Upper lobe of left lung (tissue), 6 donors: ENCODE measurements at regions not wholly inside any gene's neighbourhood (a gene's known extent, or its start where the extent isn't known, plus 50 kb on each side); places are given as distances from the start of the nearest gene placed in this dataset.

Experiments used
- ATAC-seq, 2 donors: fragments of 200-7000 bp; cut with Tn5 transposase; one replicate each; pipeline ENCODE4 v1.9.1; 2022; ENCODE audit warnings: mild to moderate bottlenecking in 2 of 2, moderate library complexity in 2 of 2; ENCODE audit not compliant: low FRiP score in 2 of 2
- DNase-seq, 2 donors: peaks; one replicate each; pipeline ENCODE4 v3.0.0-alpha.2; 2019 to 2020
- H3K27ac ChIP-seq, 4 donors: fragments of 200-600 bp; sonication (generic); one replicate each; pipeline ENCODE4 v1.5.1; 2016 to 2019
- H3K27me3 ChIP-seq, 4 donors: fragments of 200-600 bp; sonication (generic); one replicate each; pipeline ENCODE4 v1.5.1; 2017 to 2019
- H3K36me3 ChIP-seq, 4 donors: fragments of 200-600 bp; sonication (generic); one replicate each; pipeline ENCODE4 v1.5.1; 2016 to 2019
- H3K4me1 ChIP-seq, 4 donors: fragments of 200-600 bp; sonication (generic); one replicate each; pipeline ENCODE4 v1.5.1; 2018 to 2019
- H3K4me3 ChIP-seq, 4 donors: fragments of 200-600 bp; sonication (generic); one replicate each; pipeline ENCODE4 v1.5.1; 2017 to 2019; ENCODE audit warnings: mild to moderate bottlenecking in 2 of 4, moderate library complexity in 1 of 4
- H3K9me3 ChIP-seq, 4 donors: fragments of 200-600 bp; sonication (generic); one replicate each; pipeline ENCODE4 v1.5.1; 2018 to 2019
- EP300 ChIP-seq, 4 donors: sonication (generic); formaldehyde crosslinking; IDR thresholded peaks; one replicate each; pipeline ENCODE4 v1.5.1; 2017; ENCODE audit warnings: antibody characterized with exemption in 4 of 4, control low read depth in 2 of 4
- POLR2A ChIP-seq, 4 donors: fragments of 450-650 bp; IDR thresholded peaks; one replicate each; pipeline ENCODE4 v1.5.1; 2016 to 2017; ENCODE audit warnings: antibody characterized with exemption in 4 of 4, mild to moderate bottlenecking in 2 of 4
- POLR2AphosphoS5 ChIP-seq, 2 donors: sonication (generic); formaldehyde crosslinking; IDR thresholded peaks; one replicate each; pipeline ENCODE4 v1.5.1; 2017; ENCODE audit warnings: antibody characterized with exemption in 2 of 2
- WGBS, 2 donors: methylation state at CpG; one replicate each; pipeline ENCODE4 v1.1.5; 2017 to 2018; 5-methylcytosine and 5-hydroxymethylcytosine counted together
- TF ChIP-seq, protein P1 (sequence below), 6 experiments: fragments of 450-650 bp in 4 of 6; fragments of 200-600 bp in 2 of 6; sonication (generic) in 2 of 6; IDR thresholded peaks; one replicate each; pipeline ENCODE4 v1.5.1; 2016 to 2019; ENCODE audit warnings: antibody characterized with exemption in 6 of 6
- donor health status: DM: no; HTN: no; CAD: no; lungs with moderate emphysema.
- donor health status: DM: no; HTN: yes; CAD: no; lungs with severe emphysema.

DNA sequence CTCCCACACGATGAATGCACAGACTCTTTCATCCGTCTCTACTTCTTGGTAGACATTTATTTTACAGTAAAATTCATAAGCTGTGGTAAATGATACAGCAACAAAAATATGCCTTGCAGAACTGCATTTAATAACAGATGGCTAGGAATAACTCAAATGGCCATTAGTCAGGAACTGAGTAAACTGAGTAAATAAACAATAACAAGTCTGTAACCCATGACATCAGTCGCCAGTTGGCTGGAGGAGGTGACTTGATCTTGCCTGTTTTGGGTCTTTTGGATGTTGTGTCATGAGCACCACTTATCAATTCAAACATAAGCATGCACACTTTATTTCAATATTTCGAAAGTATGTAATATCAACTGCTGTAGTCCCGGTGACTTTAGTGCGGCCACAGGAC, 632.6 kb upstream of the ARGLU1 start:
- Histone ChIP-seq H3K27ac (no peak overlapping the region), H3K4me1 (peaks cover 4 to 10% (median 7%) of the 10 kb centered on the region in 4 donors), H3K27me3 (no peaks in the 10 kb centered on the region), H3K4me3 (no peak overlapping the region), H3K9me3 (no peaks in the 10 kb centered on the region), H3K36me3 (no peaks in the 10 kb centered on the region)
- TF ChIP-seq POLR2A (IDR thresholded peaks at IDR 0.05) (no peak), POLR2AphosphoS5 (IDR thresholded peaks at IDR 0.05) (no peak), EP300 (IDR thresholded peaks at IDR 0.05) (no peak)
- TF ChIP-seq, protein P1, sequence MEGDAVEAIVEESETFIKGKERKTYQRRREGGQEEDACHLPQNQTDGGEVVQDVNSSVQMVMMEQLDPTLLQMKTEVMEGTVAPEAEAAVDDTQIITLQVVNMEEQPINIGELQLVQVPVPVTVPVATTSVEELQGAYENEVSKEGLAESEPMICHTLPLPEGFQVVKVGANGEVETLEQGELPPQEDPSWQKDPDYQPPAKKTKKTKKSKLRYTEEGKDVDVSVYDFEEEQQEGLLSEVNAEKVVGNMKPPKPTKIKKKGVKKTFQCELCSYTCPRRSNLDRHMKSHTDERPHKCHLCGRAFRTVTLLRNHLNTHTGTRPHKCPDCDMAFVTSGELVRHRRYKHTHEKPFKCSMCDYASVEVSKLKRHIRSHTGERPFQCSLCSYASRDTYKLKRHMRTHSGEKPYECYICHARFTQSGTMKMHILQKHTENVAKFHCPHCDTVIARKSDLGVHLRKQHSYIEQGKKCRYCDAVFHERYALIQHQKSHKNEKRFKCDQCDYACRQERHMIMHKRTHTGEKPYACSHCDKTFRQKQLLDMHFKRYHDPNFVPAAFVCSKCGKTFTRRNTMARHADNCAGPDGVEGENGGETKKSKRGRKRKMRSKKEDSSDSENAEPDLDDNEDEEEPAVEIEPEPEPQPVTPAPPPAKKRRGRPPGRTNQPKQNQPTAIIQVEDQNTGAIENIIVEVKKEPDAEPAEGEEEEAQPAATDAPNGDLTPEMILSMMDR (IDR thresholded peaks at IDR 0.05): no peak
- ATAC-seq (no peak), DNase-seq (no peak)
- 90 to 94% methylated on average over 6 of the region's 6 CpGs for WGBS, 2 donors

DNA sequence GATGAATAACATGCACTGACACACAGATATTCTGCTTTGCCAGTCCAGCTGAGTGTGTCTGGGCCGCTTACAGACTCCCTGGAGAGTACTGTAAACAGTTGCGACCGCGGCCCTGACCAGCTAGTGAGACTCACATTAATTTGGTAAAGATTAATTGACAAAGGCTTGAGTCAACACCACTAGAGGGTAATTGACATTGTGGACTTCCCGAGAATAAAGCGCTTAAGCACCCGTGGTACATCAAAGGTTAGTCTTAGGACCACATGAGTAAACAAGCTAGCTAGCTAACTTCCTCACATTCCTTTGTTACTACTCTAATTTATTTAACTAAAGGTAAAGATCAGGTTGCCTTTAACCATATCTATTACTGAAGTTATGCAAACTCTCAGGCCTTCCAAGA, 624.4 kb upstream of the ARGLU1 start:
- H3K27ac ChIP-seq: no peak overlapping the region
- DNase-seq (peak in 1 of 2 donors; percentile 54), ATAC-seq (no peak)
- 53 to 59% methylated on average over 7 of the region's 7 CpGs for WGBS, 2 donors
- no peaks in the 10 kb centered on the region for H3K27me3 ChIP-seq
- TF ChIP-seq POLR2A (IDR thresholded peaks at IDR 0.05) (no peak), EP300 (IDR thresholded peaks at IDR 0.05) (no peak), POLR2AphosphoS5 (IDR thresholded peaks at IDR 0.05) (no peak)
- TF ChIP-seq, protein P1 (IDR thresholded peaks at IDR 0.05): no peak
- no peaks in the 10 kb centered on the region for H3K4me1 ChIP-seq
- H3K36me3 ChIP-seq: no peaks in the 10 kb centered on the region
- no peak overlapping the region for H3K4me3 ChIP-seq
- H3K9me3 ChIP-seq: no peaks in the 10 kb centered on the region

DNA sequence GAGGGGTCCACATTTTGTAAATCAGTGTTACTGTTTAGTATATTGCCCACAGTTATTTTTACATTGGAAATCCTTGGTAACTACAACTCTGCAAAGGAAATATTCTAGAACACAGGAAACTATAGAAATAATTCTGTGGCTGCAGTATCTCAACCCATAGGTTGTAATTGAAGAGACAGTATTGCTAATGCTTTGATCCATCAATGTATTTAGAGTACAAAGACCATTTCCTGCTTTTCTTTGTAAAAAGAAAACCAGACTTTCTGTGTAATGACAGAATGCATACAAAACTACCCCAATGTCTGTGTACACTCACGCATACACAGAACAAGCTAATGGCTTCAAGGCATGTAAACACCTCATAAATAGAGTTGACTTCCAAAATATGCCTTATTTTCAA, 622.1 kb upstream of the ARGLU1 start:
- 84 to 94% methylated on average over 1 of the region's 1 CpG for WGBS, 2 donors
- Histone ChIP-seq H3K36me3 (no peaks in the 10 kb centered on the region), H3K27me3 (no peaks in the 10 kb centered on the region), H3K27ac (no peak overlapping the region), H3K4me1 (no peaks in the 10 kb centered on the region), H3K9me3 (no peaks in the 10 kb centered on the region), H3K4me3 (no peak overlapping the region)
- no peak for ATAC-seq
- TF ChIP-seq POLR2AphosphoS5 (IDR thresholded peaks at IDR 0.05): no peak
- TF ChIP-seq POLR2A (IDR thresholded peaks at IDR 0.05): no peak
- TF ChIP-seq EP300 (IDR thresholded peaks at IDR 0.05): no peak
- TF ChIP-seq, protein P1 (IDR thresholded peaks at IDR 0.05): no peak
- DNase-seq: no peak

DNA sequence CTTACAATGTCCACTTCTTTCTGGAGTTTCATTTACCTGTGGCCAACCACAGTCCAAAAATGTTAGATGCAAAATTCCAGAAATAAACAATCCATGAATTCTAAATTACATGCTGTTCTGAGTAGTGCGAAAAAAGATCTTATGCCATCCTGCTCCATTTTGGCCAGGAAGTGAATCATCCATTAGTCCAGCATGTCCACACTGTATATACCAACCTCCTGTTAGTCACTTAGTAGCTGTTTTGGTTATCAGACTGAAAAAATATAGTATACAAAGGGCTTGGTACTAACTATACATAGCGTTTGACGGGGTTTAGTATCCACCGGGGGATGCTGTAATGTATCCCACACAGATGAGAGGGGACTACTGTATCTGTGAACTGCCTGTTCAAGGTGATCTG, 618.0 kb upstream of the ARGLU1 start:
- no peaks in the 10 kb centered on the region for H3K4me1 ChIP-seq
- no peak for TF ChIP-seq POLR2AphosphoS5 (IDR thresholded peaks at IDR 0.05)
- no peak for TF ChIP-seq POLR2A (IDR thresholded peaks at IDR 0.05)
- TF ChIP-seq, protein P1 (IDR thresholded peaks at IDR 0.05): no peak
- TF ChIP-seq EP300 (IDR thresholded peaks at IDR 0.05): no peak
- 95 to 96% methylated on average over 4 of the region's 4 CpGs for WGBS, 2 donors
- no peaks in the 10 kb centered on the region for H3K9me3 ChIP-seq
- H3K36me3 ChIP-seq: no peaks in the 10 kb centered on the region
- DNase-seq (no peak), ATAC-seq (no peak)
- H3K27me3 ChIP-seq: no peaks in the 10 kb centered on the region
- H3K4me3 ChIP-seq: no peak overlapping the region
- no peak overlapping the region for H3K27ac ChIP-seq

DNA sequence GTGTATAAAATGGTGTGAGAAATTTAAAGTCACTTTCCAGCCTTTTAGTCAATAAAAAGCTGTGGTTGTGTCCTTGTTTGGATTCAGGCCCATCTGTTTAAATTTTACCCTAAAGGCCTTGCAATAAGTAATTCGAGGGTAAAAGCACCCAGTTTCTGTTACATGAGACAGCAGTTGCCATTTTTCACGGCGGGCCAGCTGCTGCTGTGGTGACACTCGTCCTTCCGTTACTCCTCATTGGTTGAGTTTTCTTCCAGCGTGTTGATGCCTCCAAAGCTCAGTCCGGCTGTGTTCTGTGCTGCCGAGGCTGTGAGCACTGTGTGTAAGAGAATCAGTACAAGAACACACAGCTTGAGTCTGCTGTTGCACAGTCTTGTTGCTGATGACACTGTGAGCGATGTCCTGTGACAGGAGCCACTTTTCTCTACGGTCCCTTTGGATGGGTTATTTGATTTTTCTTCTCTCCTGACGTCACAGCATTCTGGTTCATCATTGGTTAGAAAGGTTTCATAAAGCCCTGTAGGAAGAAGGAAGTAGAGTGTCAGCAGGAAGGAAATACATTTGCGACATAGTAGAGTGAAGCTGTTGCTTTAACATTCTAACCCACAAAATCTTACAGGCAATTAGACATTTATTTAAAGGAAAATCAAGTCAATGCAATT, 602.5 kb upstream of the ARGLU1 start:
- no peaks in the 10 kb centered on the region for H3K36me3 ChIP-seq
- DNase-seq: no peak
- no peaks in the 10 kb centered on the region for H3K27me3 ChIP-seq
- H3K4me3 ChIP-seq: no peak overlapping the region
- TF ChIP-seq POLR2A (IDR thresholded peaks at IDR 0.05) (no peak), POLR2AphosphoS5 (IDR thresholded peaks at IDR 0.05) (no peak), EP300 (IDR thresholded peaks at IDR 0.05) (no peak)
- TF ChIP-seq, protein P1 (IDR thresholded peaks at IDR 0.05): no peak
- 89 to 92% methylated on average over 12 of the region's 12 CpGs for WGBS, 2 donors
- no peak overlapping the region for H3K27ac ChIP-seq
- H3K9me3 ChIP-seq: no peaks in the 10 kb centered on the region
- no peaks in the 10 kb centered on the region for H3K4me1 ChIP-seq
- ATAC-seq: no peak
